NB4 (cell line): ENCODE measurements at regions not wholly inside any gene's neighbourhood (a gene's known extent, or its start where the extent isn't known, plus 50 kb on each side); places are given as distances from the start of the nearest gene placed in this dataset.

Source experiments
- CTCF ChIP-seq: IDR thresholded peaks from one replicate; pipeline ENCODE4 v1.5.1; 2012; ENCODE audit warnings: low read depth, low read length
- MAX ChIP-seq: IDR thresholded peaks from 2 replicates; pipeline ENCODE4 v1.6.1; 2011; ENCODE audit warnings: low read depth, low read length
- POLR2A ChIP-seq: IDR thresholded peaks from 2 replicates; pipeline ENCODE4 v1.6.1; 2011; ENCODE audit warnings: mild to moderate bottlenecking; ENCODE audit not compliant: insufficient read length; ENCODE audit errors: extremely low read depth

GRCh38 chr1:234978397-234979295 lies 150.0 kb downstream of the TOMM20 start:
- TF ChIP-seq CTCF: no peak
- TF ChIP-seq POLR2A: no peak
- peak; percentile 61 for TF ChIP-seq MAX
